GM12892 (cell line): ENCODE measurements at regions not wholly inside any gene's neighbourhood (a gene's known extent, or its start where the extent isn't known, plus 50 kb on each side); places are given as distances from the start of the nearest gene placed in this dataset.

Source experiments
- POLR2A ChIP-seq: IDR thresholded peaks from 2 replicates; pipeline ENCODE4 v1.6.1; 2011; ENCODE audit warnings: low read depth, low read length, control low read depth
- POLR2AphosphoS5 ChIP-seq: IDR thresholded peaks from 2 replicates; pipeline ENCODE4 v1.6.1; 2011; ENCODE audit warnings: low read depth, low read length, control low read depth

GRCh38 chr4:111282035-111282434 is 659.2 kb upstream of the PITX2 start:
- no peak for TF ChIP-seq POLR2AphosphoS5
- no peak for TF ChIP-seq POLR2A
